ENCODE measurements at regions not wholly inside any gene's neighbourhood (a gene's known extent, or its start where the extent isn't known, plus 50 kb on each side); places are given as distances from the start of the nearest gene placed in this dataset.
A peak's percentile ranks its signal among the peaks of the same experiment; 100 is the strongest.

- Histone ChIP-seq H3K4me3 (ENCODE audit: control insufficient read depth in 2 of 3, extremely low read depth in 1 of 3, insufficient read depth in 2 of 3, low read depth in 1 of 3, low read length in 3 of 3) (no peak overlapping the region), H3K27ac (ENCODE audit: control insufficient read depth, insufficient read depth, low read length) (no peak overlapping the region), H3K4me1 (ENCODE audit: control insufficient read depth, extremely low read depth, insufficient read depth, low read length) (peaks cover 11% of the 10 kb centered on the region), H3K27me3 (ENCODE audit: control insufficient read depth, extremely low read depth, insufficient read depth, low read length) (no peaks in the 10 kb centered on the region), H3K9ac (ENCODE audit: control insufficient read depth, extremely low read depth, insufficient read depth, low read length) (no peak overlapping the region), H3K9me3 (ENCODE audit: control insufficient read depth, low read depth, low read length) (no peaks in the 10 kb centered on the region), H3K36me3 (ENCODE audit: control insufficient read depth in 2 of 2, extremely low read depth in 1 of 2, insufficient read depth in 2 of 2, low read length in 2 of 2) (no peaks in the 10 kb centered on the region), H2AFZ (ENCODE audit: control insufficient read depth, low read length) (no peak overlapping the region), H4K20me1 (ENCODE audit: control insufficient read depth, extremely low read depth, insufficient read depth, low read length) (no peaks in the 10 kb centered on the region), H3K4me2 (ENCODE audit: control insufficient read depth, extremely low read depth, insufficient read depth, low read depth, low read length) (no peak overlapping the region), H3K79me2 (ENCODE audit: control insufficient read depth, insufficient read depth, low read length) (no peaks in the 10 kb centered on the region), H3K9me1 (ENCODE audit: control insufficient read depth, extremely low read depth, insufficient read depth, low read length) (no peaks in the 10 kb centered on the region)
- FAIRE-seq (no peak), DNase-seq (ENCODE audit: low read depth, low spot score) (no peak)
- no peak for TF ChIP-seq CTCF (optimal IDR thresholded peaks at IDR 0.05 in 1 of 3, IDR thresholded peaks at IDR 0.05 in 1 of 3, conservative IDR thresholded peaks at IDR 0.05 in 1 of 3; ENCODE audit: extremely low read depth in 1 of 3, insufficient read depth in 2 of 3, low read length in 3 of 3)
- dilution Hi-C loops (cut with MboI; ENCODE audit: extremely low pct_ligation_motif_present, low sequenced_read_pairs): no loop called here
Observed at GRCh38 chr1:182235604-182235951, 156.0 kb downstream of the GLUL start.

DNA sequence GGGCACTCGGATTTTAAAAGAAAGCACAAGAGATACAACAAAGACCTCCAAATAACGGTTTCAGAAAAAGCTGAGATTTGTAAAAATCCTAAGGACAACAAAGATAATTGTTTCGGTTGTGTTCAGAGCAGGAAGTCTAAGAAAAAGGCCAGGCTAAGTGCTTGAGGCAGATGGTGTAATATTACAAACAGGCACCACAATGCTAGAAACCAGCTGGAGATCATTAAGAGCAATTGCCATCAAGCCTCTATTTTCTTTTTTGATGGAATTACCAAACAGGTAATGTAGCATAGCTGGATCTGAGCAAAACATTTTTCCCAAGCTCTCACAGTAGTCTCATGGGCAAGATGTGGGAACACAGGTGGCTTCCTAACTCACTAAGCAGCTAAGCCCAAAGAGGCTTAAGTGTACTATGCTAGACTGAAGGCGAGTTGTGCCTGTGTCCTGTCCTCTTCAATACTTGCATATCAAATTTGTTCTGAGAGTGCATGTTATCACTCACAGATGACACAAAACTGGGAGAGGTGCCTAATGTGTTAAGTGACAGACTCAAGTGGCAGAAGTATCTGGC is 161.6 kb downstream of the GLUL start:
- no peak overlapping the region for H3K9ac ChIP-seq (ENCODE audit: control insufficient read depth, extremely low read depth, insufficient read depth, low read length)
- H3K27me3 ChIP-seq (ENCODE audit: control insufficient read depth, extremely low read depth, insufficient read depth, low read length): no peaks in the 10 kb centered on the region
- H2AFZ ChIP-seq (ENCODE audit: control insufficient read depth, low read length): no peak overlapping the region
- no peak for DNase-seq (ENCODE audit: low read depth, low spot score)
- H3K4me3 ChIP-seq (ENCODE audit: control insufficient read depth in 2 of 3, extremely low read depth in 1 of 3, insufficient read depth in 2 of 3, low read depth in 1 of 3, low read length in 3 of 3): no peak overlapping the region
- H3K9me1 ChIP-seq (ENCODE audit: control insufficient read depth, extremely low read depth, insufficient read depth, low read length): no peaks in the 10 kb centered on the region
- H3K27ac ChIP-seq (ENCODE audit: control insufficient read depth, insufficient read depth, low read length): no peak overlapping the region
- TF ChIP-seq EZH2 (IDR thresholded peaks at IDR 0.05; ENCODE audit: low read length) (no peak), CTCF (optimal IDR thresholded peaks at IDR 0.05 in 1 of 3, IDR thresholded peaks at IDR 0.05 in 1 of 3, conservative IDR thresholded peaks at IDR 0.05 in 1 of 3; ENCODE audit: extremely low read depth in 1 of 3, insufficient read depth in 2 of 3, low read length in 3 of 3) (no peak)
- H4K20me1 ChIP-seq (ENCODE audit: control insufficient read depth, extremely low read depth, insufficient read depth, low read length): no peaks in the 10 kb centered on the region
- H3K4me2 ChIP-seq (ENCODE audit: control insufficient read depth, extremely low read depth, insufficient read depth, low read depth, low read length): no peak overlapping the region
- H3K9me3 ChIP-seq (ENCODE audit: control insufficient read depth, low read depth, low read length): no peaks in the 10 kb centered on the region
- FAIRE-seq: peak; percentile 23
- H3K4me1 ChIP-seq (ENCODE audit: control insufficient read depth, extremely low read depth, insufficient read depth, low read length): peaks cover 3% of the 10 kb centered on the region
- H3K36me3 ChIP-seq (ENCODE audit: control insufficient read depth in 2 of 2, extremely low read depth in 1 of 2, insufficient read depth in 2 of 2, low read length in 2 of 2): no peaks in the 10 kb centered on the region
- H3K79me2 ChIP-seq (ENCODE audit: control insufficient read depth, insufficient read depth, low read length): no peaks in the 10 kb centered on the region
- dilution Hi-C loops (cut with MboI; ENCODE audit: extremely low pct_ligation_motif_present, low sequenced_read_pairs): no loop called here

All from keratinocyte (primary cell).